GM23248 (cell line): ENCODE measurements at regions not wholly inside any gene's neighbourhood (a gene's known extent, or its start where the extent isn't known, plus 50 kb on each side); places are given as distances from the start of the nearest gene placed in this dataset.

Source experiments
- EZH2 ChIP-seq: fragments of 200-600 bp; sonication (generic); IDR thresholded peaks from 2 replicates; pipeline ENCODE4 v1.6.1; 2018; ENCODE audit warnings: antibody characterized with exemption, mild to moderate bottlenecking; ENCODE audit not compliant: insufficient read depth, poor library complexity, severe bottlenecking
- EZH2phosphoT487 ChIP-seq: fragments of 200-600 bp; sonication (generic); IDR thresholded peaks from 2 replicates; pipeline ENCODE4 v1.6.1; 2018; ENCODE audit warnings: antibody characterized with exemption, moderate library complexity, mild to moderate bottlenecking, low read depth; ENCODE audit not compliant: insufficient read depth

GRCh38 chr11:100438376-100438775 is 248.7 kb upstream of the ARHGAP42 start:
- TF ChIP-seq EZH2 (no peak), EZH2phosphoT487 (no peak)
